ENCODE measurements at regions not wholly inside any gene's neighbourhood (a gene's known extent, or its start where the extent isn't known, plus 50 kb on each side); places are given as distances from the start of the nearest gene placed in this dataset.

DNA sequence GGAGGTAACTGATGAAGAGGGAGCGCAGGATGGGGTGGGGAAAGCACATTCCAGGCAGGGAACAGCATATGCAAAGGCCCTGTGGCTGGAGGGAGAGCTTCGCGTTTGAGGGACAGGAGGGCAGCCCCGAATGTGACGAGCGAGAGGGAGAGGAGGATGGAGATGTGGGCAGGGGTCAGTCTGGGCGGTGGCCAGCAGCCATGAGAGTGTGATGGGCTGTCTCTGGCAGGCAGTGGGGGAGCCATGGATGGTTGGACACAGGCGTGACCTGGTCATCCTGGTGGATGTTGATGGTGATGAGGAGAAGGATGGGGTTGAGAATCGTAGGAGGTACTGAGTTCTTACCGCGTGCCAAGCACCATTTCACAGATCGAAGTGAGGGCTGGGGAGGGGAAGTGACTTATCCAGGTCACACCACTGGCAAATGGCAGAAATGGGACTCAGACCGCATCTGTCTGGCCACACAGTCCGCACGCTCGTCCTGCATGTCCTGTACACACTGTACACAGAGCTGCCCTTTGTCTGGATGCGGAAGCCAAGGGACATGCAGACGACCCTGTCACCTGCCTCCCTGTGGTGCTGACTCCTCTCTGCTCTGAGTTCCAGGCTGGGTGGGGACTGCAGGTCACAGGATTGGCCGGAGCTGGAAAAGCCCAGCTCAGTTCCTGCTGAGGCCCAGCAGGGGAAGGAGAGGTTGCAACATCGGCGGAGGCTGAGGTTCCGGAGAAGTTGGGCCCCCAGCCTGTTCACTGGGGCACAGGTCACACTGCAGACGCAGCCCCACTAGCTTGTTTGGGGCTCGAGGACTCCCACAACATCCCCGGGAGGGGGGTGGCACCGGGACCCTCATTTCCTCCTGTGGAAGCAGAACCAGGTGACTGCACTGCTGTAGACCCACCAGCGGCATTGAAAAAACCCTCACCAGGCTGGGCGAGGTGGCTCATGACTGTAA, 165.6 kb upstream of the IER5L start:
- DNase-seq (ENCODE audit: low read depth in 2 of 2) = no peak

DNA sequence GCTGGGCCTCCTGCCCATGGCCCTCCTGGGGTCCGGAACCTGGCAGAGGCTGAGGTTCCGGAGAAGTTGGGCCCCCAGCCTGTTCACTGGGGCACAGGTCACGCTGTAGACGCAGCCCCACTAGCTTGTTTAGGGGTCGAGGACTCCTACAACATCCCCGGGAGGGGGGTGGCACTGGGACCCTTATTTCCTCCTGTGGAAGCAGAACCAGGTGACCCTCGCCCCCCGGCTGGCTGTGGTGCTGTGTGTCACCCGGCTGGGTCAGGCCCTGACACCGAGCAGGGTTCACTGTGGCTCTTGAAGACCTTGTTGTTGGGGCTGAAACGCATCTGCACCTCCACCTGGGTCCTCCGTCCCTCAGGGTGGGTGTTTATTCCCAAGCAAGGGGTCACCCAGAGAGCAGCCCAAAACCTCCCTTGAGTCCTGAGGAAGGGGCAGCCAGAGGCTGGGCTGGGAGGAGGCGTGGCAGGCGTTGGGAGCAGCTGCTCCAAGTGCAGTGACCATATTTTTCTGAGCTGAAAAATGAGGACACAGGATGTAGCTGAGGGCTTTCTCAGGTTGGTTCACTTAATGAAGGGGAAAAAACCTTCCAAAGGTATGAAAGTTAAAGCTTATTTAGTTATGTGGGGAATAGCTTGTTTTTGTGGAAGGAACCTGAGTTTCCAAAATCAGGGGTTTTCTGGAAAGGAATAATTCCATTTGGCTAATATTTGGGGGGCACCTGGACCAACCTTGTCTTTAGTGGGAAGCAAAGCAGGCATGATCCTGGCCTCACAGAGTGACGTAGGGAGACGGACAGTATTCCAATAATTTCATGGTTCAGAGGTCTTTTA, 164.7 kb upstream of the IER5L start:
- DNase-seq (ENCODE audit: low read depth in 2 of 2) = no peak

GRCh38 chr9:129341987-129342348, 163.9 kb upstream of the IER5L start:
- no peak for DNase-seq (ENCODE audit: low read depth in 2 of 2)

DNA sequence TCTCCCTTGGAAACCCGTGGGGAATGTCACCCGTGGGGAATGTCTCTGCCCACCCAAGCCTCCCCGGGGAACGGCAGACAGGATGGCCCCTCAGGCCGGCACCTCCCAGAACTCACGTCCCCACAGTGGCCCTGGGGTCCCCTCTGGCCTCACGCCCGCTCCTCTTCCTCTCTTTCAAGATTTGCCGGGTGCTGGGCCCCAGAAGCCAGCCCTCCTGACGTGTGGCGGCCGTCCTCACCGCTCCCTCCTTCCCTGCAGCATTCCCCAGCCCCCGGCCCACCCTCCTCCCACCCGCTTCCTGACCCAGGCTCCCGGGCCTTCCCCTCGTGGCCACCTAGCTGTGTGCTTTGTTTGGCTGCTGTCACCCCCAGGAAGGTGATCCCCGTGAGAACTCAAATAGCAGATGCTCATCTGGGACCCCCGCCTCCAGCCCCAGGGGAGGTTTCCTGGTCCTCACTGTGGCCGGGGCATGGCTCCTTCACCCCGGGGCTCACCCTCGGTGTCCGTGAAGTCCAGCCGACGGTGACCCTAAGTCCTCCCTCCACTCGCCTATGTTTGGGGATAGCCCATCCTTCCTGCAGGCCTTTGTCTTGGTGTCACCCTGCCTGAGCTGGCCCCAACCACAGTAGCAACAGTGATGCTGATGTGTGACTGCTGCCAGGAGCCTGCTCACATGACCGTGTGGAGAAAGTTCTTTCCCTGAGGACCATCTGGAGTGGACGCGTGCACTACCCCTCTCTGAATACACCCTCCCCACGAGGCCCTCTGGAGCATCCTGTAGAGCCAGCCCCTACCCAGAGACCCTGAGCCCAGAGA, 163.3 kb upstream of the IER5L start:
- no peak for DNase-seq (ENCODE audit: low read depth in 2 of 2)

GRCh38 chr9:129340427-129341170, 162.5 kb upstream of the IER5L start:
- no peak for DNase-seq (ENCODE audit: low read depth in 2 of 2)

DNA sequence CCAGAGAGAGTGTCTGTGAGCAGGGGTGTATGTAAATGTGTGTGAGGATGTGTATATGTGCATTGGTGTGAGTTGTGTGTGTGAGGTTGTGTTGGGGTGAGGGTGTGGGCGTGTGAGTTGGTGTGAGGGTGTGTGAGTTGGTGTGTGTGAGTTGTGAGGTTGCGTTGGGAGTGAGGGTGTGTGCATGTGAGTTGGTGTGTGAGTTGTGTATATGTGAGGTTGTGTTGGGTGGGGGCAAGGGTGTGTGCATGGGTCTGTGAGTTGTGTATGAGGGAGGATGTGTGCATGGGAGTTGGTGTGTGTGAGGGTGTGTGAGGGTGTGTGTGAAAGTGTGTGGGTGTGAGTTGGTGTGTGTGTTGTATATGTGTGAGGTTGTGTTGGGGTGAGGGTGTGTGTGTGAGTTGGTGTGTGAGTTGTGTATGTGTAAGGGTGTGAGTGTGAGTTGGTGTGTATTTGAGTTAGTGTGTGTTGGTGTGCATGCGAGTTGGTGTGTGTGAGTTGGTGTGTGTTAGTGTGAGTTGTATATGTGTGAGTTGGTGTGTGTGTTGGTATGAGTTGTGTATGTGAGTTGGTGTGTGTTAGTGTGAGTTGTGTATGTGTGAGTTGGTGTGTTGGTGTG, 161.6 kb upstream of the IER5L start:
- DNase-seq (ENCODE audit: low read depth in 2 of 2) = no peak

- DNase-seq (ENCODE audit: low read depth in 2 of 2) = no peak
Observed at GRCh38 chr9:129338724-129339430, 160.8 kb upstream of the IER5L start.

DNA sequence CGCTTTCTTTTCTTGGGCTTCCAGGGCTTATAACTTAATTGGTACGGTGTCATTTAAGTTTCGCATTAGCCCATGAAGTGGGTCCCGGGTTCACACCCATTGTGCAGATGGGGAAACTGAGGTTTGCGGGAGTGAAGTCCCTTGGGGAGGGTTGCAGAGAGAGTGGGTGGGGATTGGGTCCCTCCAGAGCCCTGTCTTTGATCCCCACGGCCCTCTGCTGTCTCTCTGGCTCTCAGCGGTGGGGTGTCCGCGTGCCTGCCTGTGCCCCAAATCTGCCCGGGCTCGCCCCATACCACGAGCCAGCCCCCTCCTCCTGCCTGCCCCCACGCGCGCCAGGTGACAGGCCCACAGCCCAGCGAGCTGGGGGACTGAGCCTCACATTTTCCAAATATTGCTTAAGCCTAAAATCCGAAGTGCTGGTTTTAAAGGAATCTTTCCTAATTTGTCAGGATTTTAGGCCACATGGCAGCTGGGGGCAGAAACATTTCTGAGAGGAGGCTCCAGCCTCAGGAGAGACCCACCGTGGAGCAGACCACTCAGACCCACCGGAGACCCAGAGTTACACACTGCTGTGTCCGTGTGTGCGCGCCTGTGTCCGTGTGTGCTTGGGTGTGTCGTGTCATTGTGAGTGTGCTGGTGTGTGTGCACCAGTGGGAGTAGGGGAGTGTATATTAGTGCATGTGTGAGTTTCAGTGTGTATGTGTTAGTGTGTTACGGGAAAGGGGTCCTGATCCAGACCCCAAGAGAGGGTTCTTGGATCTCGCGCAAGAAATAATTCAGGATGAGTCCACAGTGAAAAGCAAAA, 159.5 kb upstream of the IER5L start:
- DNase-seq (ENCODE audit: low read depth in 2 of 2) = no peak

DNA sequence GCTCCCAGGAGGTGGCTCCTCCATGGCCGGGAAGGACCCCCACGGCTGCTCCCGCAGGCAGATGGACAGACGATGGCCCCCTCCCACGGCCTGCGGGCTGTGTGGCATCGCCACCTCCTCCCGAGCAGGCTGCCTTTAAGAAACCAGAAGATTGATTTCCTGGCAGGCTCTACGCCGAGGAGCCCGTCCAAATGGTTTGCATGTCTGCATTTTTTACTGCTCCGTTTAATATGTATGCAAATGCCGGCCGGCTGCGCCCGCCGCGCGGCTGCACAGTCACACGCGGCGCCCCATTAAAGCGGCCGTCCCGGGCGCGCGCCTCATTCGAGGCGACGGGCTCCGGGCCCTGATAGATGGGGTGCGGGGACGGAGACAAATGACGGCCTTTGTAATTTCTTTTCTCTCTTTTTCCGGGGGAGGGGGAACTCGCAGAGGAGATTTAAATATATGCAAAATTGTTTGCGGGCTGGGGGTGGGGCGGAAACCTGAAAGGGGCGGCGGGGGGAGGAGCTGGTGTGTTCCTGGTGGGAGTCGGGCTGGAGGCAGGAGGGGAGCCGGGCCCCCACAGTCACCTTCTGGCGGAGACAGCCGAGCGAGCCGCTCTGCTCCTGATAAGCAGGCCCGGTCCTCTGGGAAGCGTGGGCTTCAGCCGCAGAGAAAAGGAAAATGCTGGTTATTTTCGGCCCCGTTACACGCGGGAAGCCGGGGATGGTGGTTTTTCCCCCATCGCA, 158.7 kb upstream of the IER5L start:
- no peak for DNase-seq (ENCODE audit: low read depth in 2 of 2)

GRCh38 chr9:129336130-129336528, 158.1 kb upstream of the IER5L start:
- DNase-seq (ENCODE audit: low read depth in 2 of 2) = no peak

- DNase-seq (ENCODE audit: low read depth in 2 of 2) = no peak
Observed at GRCh38 chr9:129335464-129336129, 157.5 kb upstream of the IER5L start.

- DNase-seq (ENCODE audit: low read depth in 2 of 2) = peak in 1 of 2 donors; percentile 33
Observed at GRCh38 chr9:129334105-129334935, 156.3 kb upstream of the IER5L start.

DNA sequence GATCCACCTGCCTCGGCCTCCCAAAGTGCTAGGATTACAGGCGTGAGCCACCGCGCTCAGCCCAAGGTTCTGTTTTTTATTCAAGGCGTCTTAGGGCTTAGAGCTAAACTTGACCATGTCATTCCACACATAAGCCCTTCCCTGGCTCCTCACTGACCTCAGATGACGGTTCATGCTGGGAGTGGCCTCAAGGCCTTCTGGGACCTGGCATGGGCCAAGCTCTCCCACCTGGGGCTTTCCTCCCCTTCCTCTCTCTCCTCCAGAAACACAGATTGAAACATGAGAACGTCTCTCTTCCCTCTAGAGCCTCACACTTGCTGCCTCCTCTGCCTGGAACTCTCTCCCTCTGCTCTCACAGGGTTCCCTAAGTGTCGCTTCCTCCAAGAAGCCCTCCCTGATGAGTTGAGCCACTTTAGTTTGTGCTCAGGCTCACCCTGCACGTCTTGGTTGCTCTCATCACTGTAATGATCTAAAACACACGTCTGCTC, 155.6 kb upstream of the IER5L start:
- DNase-seq (ENCODE audit: low read depth in 2 of 2) = no peak

DNA sequence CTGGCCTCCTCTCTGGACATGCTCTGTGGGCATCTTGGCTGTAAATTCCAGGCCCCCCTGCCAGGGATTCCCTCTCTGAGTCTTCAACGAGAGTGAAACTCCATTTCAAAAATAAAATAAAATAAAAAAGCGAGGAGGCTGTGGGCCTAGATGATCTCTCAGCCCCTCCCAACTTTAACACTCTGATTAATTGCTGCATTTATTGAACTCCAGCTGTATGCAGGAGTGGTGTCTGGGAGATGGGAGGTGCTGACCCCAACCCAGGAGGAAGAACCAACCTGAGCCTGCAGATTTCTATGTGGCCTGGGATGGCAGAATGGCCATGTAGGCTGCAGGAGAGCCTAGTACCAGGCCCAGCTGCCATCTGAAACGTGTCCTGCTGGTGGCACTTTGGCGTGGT, 154.5 kb upstream of the IER5L start:
- DNase-seq (ENCODE audit: low read depth in 2 of 2) = no peak

GRCh38 chr9:129331772-129332500, 153.9 kb upstream of the IER5L start:
- DNase-seq (ENCODE audit: low read depth in 2 of 2) = no peak

DNA sequence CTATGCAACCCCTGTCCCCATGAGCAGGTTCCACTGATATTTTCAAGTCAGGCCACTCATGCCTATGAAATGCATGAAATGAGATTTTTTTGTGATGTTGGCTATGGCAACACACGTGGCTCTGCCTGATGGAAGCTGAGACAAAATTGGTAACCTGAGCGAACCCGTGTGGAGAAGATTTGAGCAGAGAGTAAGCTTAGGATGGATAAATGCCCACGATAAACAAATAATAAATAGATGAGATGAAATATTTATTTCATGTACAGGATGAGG, 153.4 kb upstream of the IER5L start:
- no peak for DNase-seq (ENCODE audit: low read depth in 2 of 2)

Measured in stimulated activated CD4-positive, alpha-beta T cell treated with anti-CD3 and anti-CD28 coated beads, Interleukin-15, amount 100 ng/mL, for 48 hours (primary cell).